ENCODE measurements at regions not wholly inside any gene's neighbourhood (a gene's known extent, or its start where the extent isn't known, plus 50 kb on each side); places are given as distances from the start of the nearest gene placed in this dataset.

DNA sequence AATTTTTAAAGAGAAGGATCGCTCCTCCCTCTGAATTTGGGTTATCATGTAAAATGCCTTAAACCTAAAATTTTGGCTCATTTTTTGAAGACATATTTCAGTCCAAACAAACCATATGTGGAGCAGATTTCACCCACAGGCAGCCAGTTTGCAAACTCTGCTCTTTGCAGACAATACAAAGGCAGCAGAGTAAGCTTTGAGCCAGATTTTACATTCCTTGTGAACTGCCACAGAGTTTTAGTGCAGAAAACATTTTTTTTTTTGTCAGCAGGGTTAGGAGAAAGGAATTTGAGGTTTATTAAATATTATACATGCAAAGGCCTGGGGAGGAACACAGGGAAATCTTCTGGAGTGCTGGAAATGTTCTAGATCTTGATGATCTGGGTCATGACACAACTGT lies 171.9 kb upstream of the FN1 start:
- DNase-seq (ENCODE audit: low read depth in 2 of 3, low spot score in 1 of 3), result no peak

DNA sequence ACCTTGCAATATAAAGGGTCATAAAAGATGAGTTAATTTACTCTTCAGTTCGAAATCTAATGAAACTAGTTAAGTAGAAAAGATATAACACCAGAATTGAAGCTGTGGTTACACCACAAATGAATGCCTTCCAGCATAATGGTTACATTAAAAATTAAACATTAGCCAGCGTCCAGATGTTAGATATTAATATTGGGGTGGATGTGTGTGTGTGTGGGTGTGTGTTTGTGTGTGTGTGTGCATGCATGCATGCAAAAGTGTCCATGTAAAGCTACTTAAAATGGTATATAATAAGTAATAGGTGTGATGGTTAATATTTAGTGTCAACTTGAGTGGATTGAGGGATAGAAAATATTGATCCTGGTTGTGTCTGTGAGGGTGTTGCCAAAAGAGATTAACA lies 170.4 kb upstream of the FN1 start:
- DNase-seq (ENCODE audit: low read depth in 2 of 3, low spot score in 1 of 3), result no peak

DNA sequence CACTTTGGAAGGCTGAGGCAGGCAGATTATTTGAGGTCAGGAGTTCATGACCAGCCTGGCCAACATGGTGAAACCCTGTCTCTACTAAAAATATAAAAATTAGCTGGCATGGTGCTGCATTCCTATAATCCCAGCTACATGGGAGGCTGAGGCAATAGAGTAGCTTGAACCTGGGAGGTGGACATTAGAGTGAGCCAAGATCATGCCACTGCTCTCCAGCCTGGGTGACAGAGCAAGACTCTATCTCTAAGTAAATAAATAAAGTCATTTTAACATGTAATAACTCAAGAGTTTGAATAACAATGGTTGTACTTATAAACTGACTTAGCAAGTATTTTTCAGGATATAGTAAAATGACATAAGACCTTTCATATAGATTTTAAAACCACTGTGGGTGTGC lies 169.3 kb upstream of the FN1 start:
- DNase-seq (ENCODE audit: low read depth in 2 of 3, low spot score in 1 of 3), result no peak

DNA sequence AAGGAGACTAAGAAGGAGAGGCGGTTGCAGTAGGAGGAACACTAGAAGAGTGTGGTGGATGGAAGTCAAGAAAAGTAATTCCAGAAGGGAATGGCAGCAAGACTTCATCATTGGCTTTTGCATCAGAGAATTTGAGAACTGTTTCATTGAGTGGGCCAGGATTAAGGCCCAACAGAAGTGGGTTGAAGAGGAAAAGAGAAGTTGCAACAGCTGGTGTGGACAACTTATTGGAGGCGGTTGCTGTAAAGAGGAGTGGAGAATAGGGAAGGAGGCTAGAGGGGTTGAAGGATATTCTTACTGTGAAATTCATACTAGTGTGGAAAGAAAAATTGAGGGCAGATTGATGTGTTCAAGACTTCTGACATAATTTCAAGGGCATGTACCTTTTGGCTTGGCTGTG lies 168.7 kb upstream of the FN1 start:
- no peak for DNase-seq (ENCODE audit: low read depth in 2 of 3, low spot score in 1 of 3)

DNA sequence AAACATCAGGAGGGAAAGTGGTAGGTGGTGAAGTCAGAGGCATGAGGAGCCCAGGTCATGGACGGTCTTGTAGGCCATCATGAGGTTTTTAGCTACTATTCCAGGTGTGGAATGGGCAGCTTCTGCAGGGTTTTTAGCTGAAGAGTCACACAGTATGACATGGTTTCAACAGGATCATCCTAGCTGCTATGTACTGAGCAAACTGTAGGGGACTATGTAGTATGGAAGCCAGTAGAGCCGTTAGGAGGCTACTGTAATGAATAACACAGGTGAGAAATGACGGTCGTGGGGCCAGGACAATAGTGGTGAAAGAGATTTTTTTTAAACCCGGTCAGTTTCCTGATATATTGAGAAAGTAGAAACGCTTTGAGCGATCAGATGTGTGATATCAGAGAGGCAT lies 167.6 kb upstream of the FN1 start:
- DNase-seq (ENCODE audit: low read depth in 2 of 3, low spot score in 1 of 3), result no peak

DNA sequence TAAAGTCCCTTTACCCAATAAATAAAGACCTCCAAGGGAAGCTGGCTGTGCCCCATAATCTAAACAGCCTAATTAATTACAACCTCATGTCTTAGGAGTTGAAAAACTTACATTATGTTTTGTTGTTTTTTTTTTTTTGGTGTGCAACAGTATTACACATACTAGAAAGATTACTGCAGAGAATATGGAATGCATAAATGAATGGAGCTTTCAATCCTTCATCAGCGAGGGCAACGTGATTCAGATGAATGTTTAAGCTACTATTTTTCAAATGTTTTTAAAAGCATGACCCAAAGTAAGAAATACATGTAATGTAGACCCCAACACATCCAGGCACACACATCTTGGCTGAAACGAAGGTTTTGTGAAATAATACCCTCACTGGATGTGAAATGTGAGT lies 167.1 kb upstream of the FN1 start:
- no peak for DNase-seq (ENCODE audit: low read depth in 2 of 3, low spot score in 1 of 3)

DNA sequence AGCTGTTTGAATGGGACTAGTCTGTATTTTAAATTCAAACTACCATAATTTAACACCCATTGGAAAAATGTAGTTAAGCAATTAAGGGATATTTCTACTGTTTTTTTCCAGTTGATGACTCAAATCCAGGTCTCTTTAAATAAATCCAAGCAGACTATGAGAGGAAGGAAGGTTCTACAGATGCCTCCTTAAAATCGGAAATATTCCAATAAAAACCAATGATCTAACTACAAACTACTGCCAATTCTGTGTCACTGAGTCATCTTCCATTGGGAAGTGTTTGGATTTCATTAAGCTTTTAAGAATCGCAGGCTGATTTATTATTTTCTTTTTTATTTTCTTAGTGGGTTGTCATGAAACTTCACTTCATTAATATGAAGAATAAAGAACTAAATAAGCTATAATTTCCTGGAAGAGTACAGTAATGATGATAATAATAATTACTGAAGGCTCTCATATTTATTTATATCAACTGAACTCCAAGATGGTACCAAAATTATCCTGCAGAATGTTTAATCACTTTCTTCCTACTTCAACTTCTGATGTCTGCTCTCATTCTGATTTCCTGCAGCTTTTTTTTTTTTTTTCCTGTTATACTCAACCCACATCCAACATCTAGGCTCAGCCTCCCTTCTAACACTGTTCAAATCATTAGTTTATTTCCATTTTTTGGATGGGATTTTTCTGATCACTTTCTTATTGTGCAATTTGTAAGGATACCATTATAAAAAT lies 166.3 kb upstream of the FN1 start:
- no peak for DNase-seq (ENCODE audit: low read depth in 2 of 3, low spot score in 1 of 3)

DNA sequence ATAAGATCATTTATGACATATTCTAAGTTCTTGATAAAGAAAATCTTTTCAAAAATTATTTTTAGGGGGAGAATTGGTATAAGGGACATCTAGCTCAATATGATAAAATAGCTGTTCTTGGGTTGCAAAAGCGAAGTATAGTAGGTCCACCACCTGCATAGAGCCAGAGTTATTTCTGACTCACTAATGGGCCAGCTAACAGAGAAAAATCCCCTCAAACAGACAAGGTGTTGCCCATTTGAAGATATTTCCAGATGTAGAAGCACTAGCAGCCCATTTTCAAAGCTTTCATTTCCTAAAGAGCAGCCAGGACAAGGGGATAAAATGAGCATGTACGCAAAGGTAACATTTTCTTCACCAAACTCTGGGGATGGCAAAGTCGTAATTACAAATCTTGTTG lies 165.7 kb upstream of the FN1 start:
- no peak for DNase-seq (ENCODE audit: low read depth in 2 of 3, low spot score in 1 of 3)

DNA sequence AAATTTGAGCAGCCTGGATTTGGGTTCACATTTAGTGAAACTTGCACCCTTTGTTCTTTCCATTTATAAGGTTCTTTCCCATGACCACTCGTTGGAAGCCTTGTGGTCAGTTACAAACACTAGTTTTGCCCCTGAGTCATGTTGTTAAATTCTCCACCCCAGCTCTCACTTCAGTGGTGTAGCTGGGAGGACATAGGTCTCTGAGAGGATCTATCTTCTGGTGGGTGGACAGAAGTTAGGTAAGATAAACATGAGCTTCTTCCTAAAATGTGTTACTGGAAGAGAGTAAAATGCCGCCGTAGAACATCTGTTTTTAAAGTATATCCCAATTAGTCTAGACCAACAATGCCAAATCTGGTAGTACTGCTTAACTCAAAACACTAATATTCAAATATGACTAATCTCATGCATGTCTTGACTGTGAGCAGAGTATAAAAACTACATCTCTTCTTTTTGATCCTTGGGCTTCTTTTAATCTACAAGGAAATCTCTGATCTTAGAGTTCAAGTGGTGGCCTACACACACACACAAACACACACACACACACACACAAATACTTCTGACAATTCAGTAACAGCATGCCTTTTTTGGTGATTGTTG lies 162.6 kb upstream of the FN1 start:
- no peak for DNase-seq (ENCODE audit: low read depth in 2 of 3, low spot score in 1 of 3)

DNA sequence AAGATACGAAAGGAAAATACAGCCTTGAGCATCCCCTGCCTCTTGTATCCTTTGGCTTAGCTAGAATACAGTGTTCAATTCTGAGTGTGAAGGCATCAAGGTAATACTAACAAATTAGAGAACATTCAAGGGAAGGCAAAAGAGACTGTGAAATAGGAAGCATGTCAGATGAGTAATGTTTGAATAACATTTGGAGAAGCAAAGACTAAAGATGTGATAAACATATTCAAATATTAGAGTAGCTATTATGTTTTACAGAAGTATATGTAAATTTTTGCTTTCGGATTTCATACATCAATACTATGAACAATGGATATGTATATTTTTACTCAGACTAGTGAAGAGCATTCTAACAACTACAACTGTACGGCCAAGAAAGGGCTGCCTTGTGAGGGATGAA lies 161.7 kb upstream of the FN1 start:
- DNase-seq (ENCODE audit: low read depth in 2 of 3, low spot score in 1 of 3), result no peak

DNA sequence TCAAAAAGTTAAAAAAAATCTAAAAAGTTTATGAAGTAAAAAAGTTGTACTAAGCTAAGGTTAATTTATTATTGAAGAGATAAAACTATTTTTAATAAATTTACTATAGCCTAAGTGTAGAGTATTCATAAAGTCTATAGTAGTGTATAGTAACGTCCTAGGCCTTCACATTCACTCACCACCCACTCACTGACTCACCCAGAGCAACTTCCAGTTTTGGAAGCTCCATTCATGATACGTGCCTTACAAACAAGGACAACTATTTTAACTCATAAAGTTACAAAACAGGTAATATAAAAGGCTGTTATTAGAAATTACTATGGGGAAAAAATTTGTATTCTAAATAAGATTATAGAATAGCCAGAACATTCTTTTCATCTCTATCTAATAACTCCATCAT lies 158.9 kb upstream of the FN1 start:
- no peak for DNase-seq (ENCODE audit: low read depth in 2 of 3, low spot score in 1 of 3)

DNA sequence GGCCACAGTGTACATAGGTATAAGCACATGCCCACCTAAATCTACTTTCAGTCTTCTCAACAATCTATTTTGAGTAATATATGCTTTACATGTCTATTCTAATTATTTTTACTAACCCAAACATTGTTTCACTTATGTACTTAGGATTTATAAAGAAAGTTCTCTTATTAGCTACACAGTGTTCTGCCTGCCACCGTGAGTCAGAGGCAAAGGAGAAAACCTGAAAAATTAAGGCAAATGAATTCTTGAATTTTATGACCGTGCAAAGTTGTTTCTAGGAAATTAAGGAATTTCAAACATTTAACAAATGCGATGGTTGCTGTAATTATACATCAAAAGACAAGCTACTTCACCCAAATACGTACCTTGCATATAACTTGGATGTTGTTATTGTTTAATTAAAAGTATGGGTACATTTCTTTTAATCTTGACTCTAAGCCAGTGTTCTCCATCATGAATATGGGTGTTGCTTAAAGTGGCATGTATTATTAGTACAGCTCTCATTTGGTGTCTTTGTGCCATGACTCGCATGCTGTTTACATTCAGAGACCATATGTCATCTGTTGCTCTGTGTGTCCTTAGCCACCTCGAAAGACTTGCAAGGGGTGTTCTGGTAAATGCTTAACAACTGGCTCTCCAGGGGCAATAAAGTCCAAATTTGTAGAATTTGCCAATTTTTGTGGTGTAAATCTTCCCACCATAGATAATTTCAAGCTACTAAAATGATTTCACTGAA lies 154.3 kb upstream of the FN1 start:
- no peak for DNase-seq (ENCODE audit: low read depth in 2 of 3, low spot score in 1 of 3)

DNA sequence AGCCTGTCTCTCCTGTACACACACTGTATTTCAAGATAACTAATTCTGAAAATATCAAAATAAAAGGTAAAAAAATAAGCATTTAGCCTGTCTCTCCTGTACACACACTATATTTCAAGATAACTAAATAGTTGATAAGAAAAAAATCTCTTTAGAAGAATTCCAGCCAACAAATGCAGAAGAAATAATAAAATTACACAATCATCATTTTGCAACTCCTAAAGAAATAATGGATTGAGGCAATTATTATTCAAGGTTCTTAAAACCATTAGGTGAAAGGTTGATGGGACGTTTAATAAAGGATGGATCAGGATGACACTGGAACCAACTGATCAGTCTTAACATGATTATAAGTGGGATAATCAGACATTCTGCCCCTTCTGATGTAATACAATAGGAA lies 148.0 kb upstream of the FN1 start:
- DNase-seq (ENCODE audit: low read depth in 2 of 3, low spot score in 1 of 3), result no peak

DNA sequence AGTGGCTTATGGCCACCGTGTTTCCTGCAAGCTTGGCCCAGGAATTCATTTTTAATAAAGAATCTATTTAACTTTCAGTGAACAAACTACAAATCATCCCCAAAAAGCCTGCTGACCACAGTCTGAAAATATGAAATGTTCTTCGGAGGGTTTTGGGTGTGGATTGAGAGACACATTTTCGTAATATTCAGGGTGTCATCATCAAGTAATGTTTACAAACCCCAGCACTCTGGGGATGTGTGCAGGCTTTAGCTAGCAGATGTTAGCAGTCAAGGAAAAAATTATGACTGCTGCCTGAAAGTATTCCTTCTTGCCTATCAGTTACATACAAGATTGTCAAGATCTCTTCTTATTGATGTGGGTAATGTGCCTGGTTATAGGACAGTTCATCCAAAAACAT lies 143.9 kb upstream of the FN1 start:
- no peak for DNase-seq (ENCODE audit: low read depth in 2 of 3, low spot score in 1 of 3)

DNA sequence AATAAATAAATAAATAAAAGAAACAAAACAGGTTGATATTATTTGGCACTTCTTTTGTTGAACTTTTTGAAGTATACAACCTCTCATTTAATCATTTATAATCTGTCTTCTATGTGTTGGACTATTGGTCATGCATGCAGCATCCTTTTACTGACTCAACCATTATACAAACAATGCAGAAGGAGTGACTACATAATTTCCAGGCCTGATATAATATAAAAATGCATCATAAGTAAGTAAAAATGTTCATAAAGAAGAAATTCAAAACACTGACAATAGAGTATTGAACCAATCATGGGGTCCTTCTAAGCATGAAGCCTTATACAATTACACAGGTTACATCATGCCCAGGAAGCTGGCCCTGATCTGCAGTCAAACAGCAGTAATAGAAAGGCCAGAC lies 141.5 kb upstream of the FN1 start:
- DNase-seq (ENCODE audit: low read depth in 2 of 3, low spot score in 1 of 3), result no peak

DNA sequence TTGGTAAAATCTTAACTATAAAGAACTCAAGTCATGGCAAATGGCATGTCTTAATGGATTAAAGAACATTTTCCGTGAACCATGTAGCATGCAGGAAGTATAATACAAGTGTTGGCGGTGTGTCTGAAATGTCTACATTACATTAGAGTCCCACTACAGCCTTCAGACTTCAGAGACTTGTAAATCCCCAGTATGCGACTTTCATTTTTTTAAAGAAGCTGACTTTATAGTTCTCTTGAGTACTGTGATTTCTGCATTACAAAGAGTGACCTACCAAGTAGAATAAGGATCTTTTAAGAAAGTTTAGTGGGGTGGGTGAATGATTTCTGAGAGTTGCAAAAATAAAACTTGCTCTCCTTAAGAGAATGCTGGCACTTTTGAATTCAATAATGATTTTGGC lies 140.7 kb upstream of the FN1 start:
- DNase-seq (ENCODE audit: low read depth in 2 of 3, low spot score in 1 of 3), result no peak

DNA sequence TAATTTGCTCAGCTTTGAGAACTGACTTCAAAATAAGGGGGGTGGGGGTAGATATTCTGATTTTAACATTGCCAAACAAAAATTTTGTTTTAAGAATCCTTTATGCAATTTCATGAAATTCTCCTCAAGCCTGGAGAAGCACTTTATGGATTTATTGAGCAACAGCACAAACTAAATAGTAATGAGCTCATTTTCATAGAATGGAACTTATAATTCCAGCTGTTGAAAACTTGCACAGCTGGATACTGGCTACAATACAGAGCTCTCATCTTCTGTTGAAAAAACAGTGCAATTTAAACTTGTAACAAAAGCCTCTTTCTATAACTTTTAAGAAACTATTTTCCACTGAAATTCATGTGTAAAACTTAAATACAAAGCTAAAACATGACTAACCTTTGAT lies 137.6 kb upstream of the FN1 start:
- no peak for DNase-seq (ENCODE audit: low read depth in 2 of 3, low spot score in 1 of 3)

DNA sequence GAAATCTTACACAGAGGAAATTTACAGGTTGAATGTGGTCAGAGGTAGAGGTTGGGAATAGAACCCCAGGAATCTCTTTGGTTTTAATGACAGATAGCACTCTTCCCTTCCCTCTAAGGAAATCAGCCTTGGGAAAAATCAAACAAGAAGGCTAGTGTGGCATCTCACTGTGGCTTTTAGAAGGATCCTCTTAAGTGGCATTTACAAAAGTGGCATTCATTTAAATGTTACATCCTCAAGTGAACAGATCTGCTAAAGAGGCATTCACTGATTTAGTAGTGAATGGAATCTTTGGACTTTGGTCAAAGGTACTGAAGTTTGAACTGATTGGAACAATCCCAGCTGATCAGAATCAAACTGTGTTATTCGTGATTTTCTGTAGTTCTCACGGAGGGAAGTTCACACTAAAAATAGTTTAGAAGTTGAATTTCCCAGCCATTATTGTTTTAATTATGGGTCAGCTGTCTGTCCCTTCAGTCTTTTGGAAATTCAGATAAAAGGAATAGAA lies 136.5 kb upstream of the FN1 start:
- no peak for DNase-seq (ENCODE audit: low read depth in 2 of 3, low spot score in 1 of 3)

DNA sequence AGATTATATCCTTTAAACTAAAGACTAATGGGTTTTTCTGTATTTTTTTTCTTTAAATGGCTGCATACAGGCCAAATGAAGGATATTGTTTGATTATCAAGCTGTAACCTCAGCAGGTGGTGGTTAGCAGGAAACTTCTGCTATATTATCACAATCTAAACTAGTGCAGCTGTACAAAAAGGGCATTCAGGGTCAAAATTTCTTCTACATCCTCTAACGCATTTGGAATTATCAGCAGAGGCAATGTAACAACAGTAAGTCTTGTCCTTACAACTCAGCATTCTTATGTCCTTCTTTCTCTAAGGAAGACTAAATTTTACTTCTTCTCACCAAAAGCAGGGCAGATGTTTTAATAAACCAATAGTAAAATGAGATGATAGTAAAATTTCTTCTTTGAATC lies 135.8 kb upstream of the FN1 start:
- no peak for DNase-seq (ENCODE audit: low read depth in 2 of 3, low spot score in 1 of 3)

DNA sequence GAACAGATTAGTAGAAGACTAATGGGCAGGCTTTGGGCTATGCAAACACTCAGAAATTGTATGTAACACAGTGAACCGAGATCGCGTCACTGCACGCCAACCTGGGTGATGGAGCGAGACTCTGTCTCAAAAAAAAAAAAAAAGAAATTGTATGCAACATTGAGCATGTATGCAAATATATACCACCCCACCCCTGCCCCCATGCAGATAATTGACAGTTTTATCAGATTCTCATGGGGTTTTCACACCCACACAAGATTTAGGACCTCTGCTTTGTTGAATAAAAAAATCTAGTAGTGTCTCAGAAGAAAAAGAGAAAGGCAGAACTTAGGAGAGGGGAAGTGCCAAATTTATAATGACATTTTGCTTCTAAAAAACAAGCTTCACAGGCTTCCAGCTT lies 131.6 kb upstream of the FN1 start:
- no peak for DNase-seq (ENCODE audit: low read depth in 2 of 3, low spot score in 1 of 3)

DNA sequence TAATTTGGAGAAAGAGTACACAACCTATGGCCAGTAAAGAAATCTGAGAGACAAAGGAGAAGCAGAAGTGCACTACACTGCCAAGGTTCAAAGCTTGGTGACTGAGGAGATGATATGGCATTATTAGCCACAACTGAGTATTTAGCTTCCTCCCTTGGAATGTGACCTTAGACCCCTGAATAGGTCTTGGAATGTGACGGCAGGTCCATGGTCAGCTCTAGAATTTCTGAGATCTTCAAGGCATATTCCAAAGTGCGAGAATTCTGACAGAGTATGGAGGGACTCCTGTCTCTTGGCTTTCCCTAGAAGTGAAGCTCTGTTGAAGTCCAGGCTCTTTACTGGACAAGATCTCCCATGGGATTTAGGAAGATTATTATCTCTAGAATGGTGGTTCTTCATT lies 130.0 kb upstream of the FN1 start:
- DNase-seq (ENCODE audit: low read depth in 2 of 3, low spot score in 1 of 3), result no peak

DNA sequence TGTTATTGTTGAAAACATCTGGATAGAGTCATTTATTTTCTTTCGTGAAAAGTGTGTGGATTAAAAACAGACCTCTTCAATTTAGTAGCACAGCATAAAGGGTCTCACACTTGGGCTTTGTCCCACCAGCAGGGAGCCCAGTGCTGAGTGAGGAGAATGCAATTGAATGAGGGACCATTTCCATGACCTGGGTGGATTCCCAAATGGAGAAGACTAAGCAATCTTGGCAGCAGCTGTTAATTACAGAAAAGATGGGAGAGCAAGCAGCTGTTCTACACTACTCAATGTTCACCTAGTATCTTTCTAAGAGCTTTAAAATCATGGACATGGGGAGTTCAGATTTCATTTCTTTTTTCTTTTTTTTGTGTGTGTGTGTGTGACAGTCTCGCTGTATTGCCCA lies 121.8 kb upstream of the FN1 start:
- DNase-seq (ENCODE audit: low read depth in 2 of 3, low spot score in 1 of 3), result no peak

DNA sequence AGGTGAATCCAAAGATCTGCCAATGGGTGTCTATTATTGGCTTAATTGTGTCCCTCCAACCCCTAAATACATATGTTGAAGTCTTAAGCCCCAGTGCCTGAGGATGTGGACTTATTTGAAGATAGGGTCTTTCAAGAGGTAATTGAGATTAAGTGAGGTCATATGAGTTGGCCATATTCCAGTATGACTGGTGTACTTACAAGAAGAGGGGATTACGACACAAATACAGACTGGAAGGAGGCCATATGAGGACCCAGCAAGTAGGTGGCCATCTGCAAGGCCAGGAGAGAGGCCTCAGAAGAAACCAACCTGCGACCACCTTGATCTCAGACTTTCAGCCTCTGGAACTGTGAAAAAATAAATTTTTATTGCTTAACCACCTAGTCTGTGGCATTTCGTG lies 121.1 kb upstream of the FN1 start:
- no peak for DNase-seq (ENCODE audit: low read depth in 2 of 3, low spot score in 1 of 3)

Measured in stimulated activated CD4-positive, alpha-beta T cell treated with anti-CD3 and anti-CD28 coated beads, Interleukin-12 subunit alpha, Interleukin-12 subunit beta, amount 100 ng/mL, for 48 hours (primary cell).